Stimulated activated naive B cell treated with anti-CD40 and anti-IgM and Interleukin-4, amounts not matched to agents 10 μg/mL and 1 μg/mL and 100 μg/mL, for 72 hours (primary cell): ENCODE measurements at regions not wholly inside any gene's neighbourhood (a gene's known extent, or its start where the extent isn't known, plus 50 kb on each side); places are given as distances from the start of the nearest gene placed in this dataset.

ENCODE experiments used
- ATAC-seq, 2 donors: fragments of 150-1000 bp; cut with Tn5 transposase; replicated peaks; 2 replicates each; pipeline ENCODE4 v1.10.0; 2021; ENCODE audit warnings: moderate library complexity in 1 of 2
- DNase-seq: peaks from one replicate; pipeline ENCODE4 v3.0.0; 2021
- H3K27ac Mint-ChIP-seq: one replicate; pipeline ENCODE4 v1.8.0; 2022; ENCODE audit warnings: mild to moderate bottlenecking, mixed read lengths
- H3K27me3 Mint-ChIP-seq, 2 donors: one replicate each; pipeline ENCODE4 v1.8.0; 2022; ENCODE audit warnings: mixed read lengths in 2 of 2
- H3K36me3 Mint-ChIP-seq, 2 donors: one replicate each; pipeline ENCODE4 v1.8.0; 2022; ENCODE audit warnings: mixed read lengths in 2 of 2, mild to moderate bottlenecking in 1 of 2
- H3K4me1 Mint-ChIP-seq, 2 donors: one replicate each; pipeline ENCODE4 v1.8.0; 2022; ENCODE audit warnings: mixed read lengths in 2 of 2, mild to moderate bottlenecking in 1 of 2
- H3K4me3 Mint-ChIP-seq, 2 donors: one replicate each; pipeline ENCODE4 v1.8.0; 2022; ENCODE audit warnings: mild to moderate bottlenecking in 2 of 2, mixed read lengths in 2 of 2, moderate library complexity in 1 of 2
- H3K9me3 Mint-ChIP-seq, 2 donors: one replicate each; pipeline ENCODE4 v1.8.0; 2022; ENCODE audit warnings: mixed read lengths in 2 of 2, mild to moderate bottlenecking in 1 of 2

GRCh38 chr9:26262421-26263107, 584.3 kb upstream of the TUSC1 start:
- no peak overlapping the region for H3K4me3 Mint-ChIP-seq
- no peak for ATAC-seq
- H3K27ac Mint-ChIP-seq, result no peak overlapping the region
- H3K36me3 Mint-ChIP-seq, result no peaks in the 10 kb centered on the region
- H3K9me3 Mint-ChIP-seq, result peaks cover 3 to 4% of the 10 kb centered on the region in 2 donors
- no peaks in the 10 kb centered on the region for H3K27me3 Mint-ChIP-seq
- no peaks in the 10 kb centered on the region for H3K4me1 Mint-ChIP-seq
- no peak for DNase-seq

- Mint-ChIP-seq H3K4me3 (no peak overlapping the region), H3K27me3 (no peaks in the 10 kb centered on the region), H3K36me3 (no peaks in the 10 kb centered on the region), H3K9me3 (peaks cover 3 to 4% of the 10 kb centered on the region in 2 donors), H3K27ac (no peak overlapping the region), H3K4me1 (no peaks in the 10 kb centered on the region)
- DNase-seq (no peak), ATAC-seq (no peak)
Measured at GRCh38 chr9:26261503-26262330, 583.5 kb upstream of the TUSC1 start.

GRCh38 chr9:26260238-26260637, 582.0 kb upstream of the TUSC1 start:
- Mint-ChIP-seq H3K9me3 (peaks cover 2 to 3% of the 10 kb centered on the region in 2 donors), H3K27ac (no peak overlapping the region), H3K27me3 (no peaks in the 10 kb centered on the region), H3K36me3 (no peaks in the 10 kb centered on the region), H3K4me1 (no peaks in the 10 kb centered on the region), H3K4me3 (no peak overlapping the region)
- DNase-seq (no peak), ATAC-seq (no peak)

GRCh38 chr9:26247861-26248260, 569.6 kb upstream of the TUSC1 start:
- no peak for ATAC-seq
- H3K36me3 Mint-ChIP-seq, result no peaks in the 10 kb centered on the region
- no peaks in the 10 kb centered on the region for H3K4me1 Mint-ChIP-seq
- no peak overlapping the region for H3K4me3 Mint-ChIP-seq
- no peak overlapping the region for H3K27ac Mint-ChIP-seq
- no peaks in the 10 kb centered on the region for H3K27me3 Mint-ChIP-seq
- H3K9me3 Mint-ChIP-seq, result peaks cover 14 to 17% of the 10 kb centered on the region in 2 donors
- DNase-seq, result no peak

- no peak overlapping the region for H3K4me3 Mint-ChIP-seq
- ATAC-seq, result no peak
- no peaks in the 10 kb centered on the region for H3K4me1 Mint-ChIP-seq
- no peaks in the 10 kb centered on the region for H3K36me3 Mint-ChIP-seq
- no peak overlapping the region for H3K27ac Mint-ChIP-seq
- H3K27me3 Mint-ChIP-seq, result no peaks in the 10 kb centered on the region
- DNase-seq, result no peak
- H3K9me3 Mint-ChIP-seq, result peaks cover 10 to 12% of the 10 kb centered on the region in 2 donors
Measured at GRCh38 chr9:26244661-26245451, 566.6 kb upstream of the TUSC1 start.

GRCh38 chr9:26243726-26244125, 565.5 kb upstream of the TUSC1 start:
- Mint-ChIP-seq H3K4me3 (no peak overlapping the region), H3K27me3 (no peaks in the 10 kb centered on the region), H3K36me3 (no peaks in the 10 kb centered on the region), H3K4me1 (no peaks in the 10 kb centered on the region), H3K9me3 (peaks cover 4% of the 10 kb centered on the region in 2 donors), H3K27ac (no peak overlapping the region)
- no peak for ATAC-seq
- DNase-seq, result no peak

- no peak for ATAC-seq
- no peak for DNase-seq
- Mint-ChIP-seq H3K4me3 (no peak overlapping the region), H3K27me3 (no peaks in the 10 kb centered on the region), H3K4me1 (no peaks in the 10 kb centered on the region), H3K9me3 (peaks cover 2 to 4% of the 10 kb centered on the region in 2 donors), H3K36me3 (no peaks in the 10 kb centered on the region), H3K27ac (no peak overlapping the region)
Measured at GRCh38 chr9:26243029-26243697, 564.9 kb upstream of the TUSC1 start.

- H3K4me3 Mint-ChIP-seq, result no peak overlapping the region
- ATAC-seq (no peak), DNase-seq (no peak)
- H3K27ac Mint-ChIP-seq, result no peak overlapping the region
- H3K36me3 Mint-ChIP-seq, result no peaks in the 10 kb centered on the region
- peaks cover 2 to 4% of the 10 kb centered on the region in 2 donors for H3K9me3 Mint-ChIP-seq
- no peaks in the 10 kb centered on the region for H3K27me3 Mint-ChIP-seq
- no peaks in the 10 kb centered on the region for H3K4me1 Mint-ChIP-seq
Measured at GRCh38 chr9:26240020-26240419, 561.8 kb upstream of the TUSC1 start.

- H3K4me3 Mint-ChIP-seq, result no peak overlapping the region
- H3K27me3 Mint-ChIP-seq, result no peaks in the 10 kb centered on the region
- peaks cover 0 to 3% of the 10 kb centered on the region in 2 donors for H3K9me3 Mint-ChIP-seq
- no peak overlapping the region for H3K27ac Mint-ChIP-seq
- no peak for DNase-seq
- peaks cover 0 to 4% of the 10 kb centered on the region in 2 donors for H3K4me1 Mint-ChIP-seq
- no peak for ATAC-seq
- H3K36me3 Mint-ChIP-seq, result no peaks in the 10 kb centered on the region
Measured at GRCh38 chr9:26237256-26237655, 559.0 kb upstream of the TUSC1 start.

- H3K27ac Mint-ChIP-seq, result no peak overlapping the region
- no peaks in the 10 kb centered on the region for H3K27me3 Mint-ChIP-seq
- peaks cover 0 to 3% of the 10 kb centered on the region in 2 donors for H3K9me3 Mint-ChIP-seq
- peak; percentile 65 to 90 for ATAC-seq
- peak; percentile 3 for DNase-seq
- no peak overlapping the region for H3K4me3 Mint-ChIP-seq
- H3K4me1 Mint-ChIP-seq, result peaks cover 0 to 4% of the 10 kb centered on the region in 2 donors
- no peaks in the 10 kb centered on the region for H3K36me3 Mint-ChIP-seq
Measured at GRCh38 chr9:26234865-26235264, 556.6 kb upstream of the TUSC1 start.

GRCh38 chr9:26231391-26231790, 553.1 kb upstream of the TUSC1 start:
- ATAC-seq, result no peak
- Mint-ChIP-seq H3K4me3 (no peak overlapping the region), H3K27me3 (no peaks in the 10 kb centered on the region), H3K36me3 (no peaks in the 10 kb centered on the region), H3K9me3 (peaks cover 0 to 3% of the 10 kb centered on the region in 2 donors), H3K4me1 (peaks cover 0 to 4% of the 10 kb centered on the region in 2 donors), H3K27ac (no peak overlapping the region)
- DNase-seq, result no peak

GRCh38 chr9:26229324-26230054, 551.2 kb upstream of the TUSC1 start:
- Mint-ChIP-seq H3K27me3 (no peaks in the 10 kb centered on the region), H3K4me3 (no peak overlapping the region), H3K36me3 (no peaks in the 10 kb centered on the region), H3K4me1 (no peaks in the 10 kb centered on the region), H3K27ac (no peak overlapping the region), H3K9me3 (no peaks in the 10 kb centered on the region)
- no peak for DNase-seq
- ATAC-seq, result no peak

- Mint-ChIP-seq H3K36me3 (no peaks in the 10 kb centered on the region), H3K27ac (no peak overlapping the region), H3K27me3 (no peaks in the 10 kb centered on the region), H3K9me3 (no peaks in the 10 kb centered on the region), H3K4me3 (no peak overlapping the region), H3K4me1 (no peaks in the 10 kb centered on the region)
- no peak for ATAC-seq
- DNase-seq, result no peak
Measured at GRCh38 chr9:26228273-26228672, 550.0 kb upstream of the TUSC1 start.
